WI38 (cell line): ENCODE measurements at regions not wholly inside any gene's neighbourhood (a gene's known extent, or its start where the extent isn't known, plus 50 kb on each side); places are given as distances from the start of the nearest gene placed in this dataset.

Experiments used
- H3K4me3 ChIP-seq: 2 replicates; pipeline ENCODE4 v1.5.1; 2011; ENCODE audit warnings: low read depth, mild to moderate bottlenecking, control low read depth, low read length
- CTCF ChIP-seq: IDR thresholded peaks from 2 replicates; pipeline ENCODE4 v1.5.1; 2012; ENCODE audit warnings: low read depth, mild to moderate bottlenecking, control low read depth, low read length

- no peak overlapping the region for H3K4me3 ChIP-seq
- TF ChIP-seq CTCF = no peak
Measured at GRCh38 chr17:79385962-79386563, 224.8 kb downstream of the RBFOX3 start.

GRCh38 chr17:79382313-79382712, 228.5 kb downstream of the RBFOX3 start:
- no peak for TF ChIP-seq CTCF
- H3K4me3 ChIP-seq = no peak overlapping the region

- no peak for TF ChIP-seq CTCF
Measured at GRCh38 chr17:79379700-79380445, 231.0 kb downstream of the RBFOX3 start.

GRCh38 chr17:79377230-79377786, 233.5 kb downstream of the RBFOX3 start:
- TF ChIP-seq CTCF = no peak
- no peak overlapping the region for H3K4me3 ChIP-seq

More at GRCh38 chr17:79379700-79380445, 231.0 kb downstream of the RBFOX3 start:
- no peak overlapping the region for H3K4me3 ChIP-seq

GRCh38 chr17:79374807-79375206, 236.0 kb downstream of the RBFOX3 start:
- no peak for TF ChIP-seq CTCF

GRCh38 chr17:79374087-79374689, 236.7 kb downstream of the RBFOX3 start:
- TF ChIP-seq CTCF = no peak
- no peak overlapping the region for H3K4me3 ChIP-seq

More at GRCh38 chr17:79374807-79375206, 236.0 kb downstream of the RBFOX3 start:
- no peak overlapping the region for H3K4me3 ChIP-seq
